GM12874 (cell line): ENCODE measurements at regions not wholly inside any gene's neighbourhood (a gene's known extent, or its start where the extent isn't known, plus 50 kb on each side); places are given as distances from the start of the nearest gene placed in this dataset.

ENCODE experiments used
- TF ChIP-seq, protein P1 (sequence below): IDR thresholded peaks from 2 replicates; pipeline ENCODE4 v1.5.1; 2011; ENCODE audit warnings: low read depth, mild to moderate bottlenecking, control low read depth, low read length, moderate library complexity; ENCODE audit not compliant: insufficient read depth

DNA sequence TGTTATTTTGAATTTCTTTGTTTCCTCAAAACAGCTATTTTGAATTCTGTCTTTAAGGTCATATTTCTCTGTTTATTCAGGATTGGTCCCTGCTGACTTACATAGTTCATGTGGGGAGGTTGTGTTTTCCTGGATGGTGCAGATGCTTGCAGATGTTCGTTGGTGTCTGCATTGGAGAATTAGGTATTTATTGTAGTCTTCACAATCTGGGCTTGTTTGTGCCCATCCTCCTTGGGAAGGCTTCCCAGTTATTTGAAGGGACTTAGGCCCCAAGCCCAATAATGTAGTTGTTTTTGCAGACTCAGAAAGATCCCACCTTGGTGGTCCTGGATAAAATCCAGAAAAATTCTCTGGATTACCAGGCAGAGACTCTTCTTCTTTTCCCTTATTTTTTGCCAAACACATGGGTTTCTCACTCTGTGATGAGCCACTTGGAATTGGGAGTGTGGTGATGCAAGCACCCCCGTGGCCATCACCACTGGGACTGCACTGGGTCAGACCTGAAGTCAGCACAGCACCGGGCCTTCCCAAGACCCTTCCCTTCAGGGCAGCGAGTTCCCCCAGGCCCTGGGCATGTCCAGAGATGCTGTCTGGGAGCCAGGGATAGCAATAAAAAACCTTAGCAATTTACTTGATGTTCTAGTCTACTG is 81.6 kb upstream of the EZR start:
- TF ChIP-seq, protein P1, sequence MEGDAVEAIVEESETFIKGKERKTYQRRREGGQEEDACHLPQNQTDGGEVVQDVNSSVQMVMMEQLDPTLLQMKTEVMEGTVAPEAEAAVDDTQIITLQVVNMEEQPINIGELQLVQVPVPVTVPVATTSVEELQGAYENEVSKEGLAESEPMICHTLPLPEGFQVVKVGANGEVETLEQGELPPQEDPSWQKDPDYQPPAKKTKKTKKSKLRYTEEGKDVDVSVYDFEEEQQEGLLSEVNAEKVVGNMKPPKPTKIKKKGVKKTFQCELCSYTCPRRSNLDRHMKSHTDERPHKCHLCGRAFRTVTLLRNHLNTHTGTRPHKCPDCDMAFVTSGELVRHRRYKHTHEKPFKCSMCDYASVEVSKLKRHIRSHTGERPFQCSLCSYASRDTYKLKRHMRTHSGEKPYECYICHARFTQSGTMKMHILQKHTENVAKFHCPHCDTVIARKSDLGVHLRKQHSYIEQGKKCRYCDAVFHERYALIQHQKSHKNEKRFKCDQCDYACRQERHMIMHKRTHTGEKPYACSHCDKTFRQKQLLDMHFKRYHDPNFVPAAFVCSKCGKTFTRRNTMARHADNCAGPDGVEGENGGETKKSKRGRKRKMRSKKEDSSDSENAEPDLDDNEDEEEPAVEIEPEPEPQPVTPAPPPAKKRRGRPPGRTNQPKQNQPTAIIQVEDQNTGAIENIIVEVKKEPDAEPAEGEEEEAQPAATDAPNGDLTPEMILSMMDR: no peak

DNA sequence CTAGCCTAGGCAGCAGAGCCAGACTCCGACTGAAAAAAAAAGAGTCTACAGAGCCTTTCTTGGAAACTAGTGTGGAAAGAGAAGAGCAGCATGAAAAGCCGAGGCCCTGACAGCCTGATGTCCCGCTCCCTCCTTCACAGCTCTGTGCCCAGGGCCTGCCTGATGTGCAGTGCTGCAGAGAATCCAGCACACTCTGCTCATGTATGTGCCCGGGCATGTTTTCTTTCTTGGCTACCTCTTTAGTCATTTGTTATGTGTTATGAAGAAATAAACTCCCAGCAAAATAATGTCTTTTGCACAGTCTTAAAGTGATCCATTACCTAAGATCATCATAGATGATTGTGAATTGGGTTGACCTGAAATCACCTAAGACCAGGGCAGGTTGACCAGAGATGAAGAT is 78.1 kb upstream of the EZR start:
- TF ChIP-seq, protein P1: no peak

DNA sequence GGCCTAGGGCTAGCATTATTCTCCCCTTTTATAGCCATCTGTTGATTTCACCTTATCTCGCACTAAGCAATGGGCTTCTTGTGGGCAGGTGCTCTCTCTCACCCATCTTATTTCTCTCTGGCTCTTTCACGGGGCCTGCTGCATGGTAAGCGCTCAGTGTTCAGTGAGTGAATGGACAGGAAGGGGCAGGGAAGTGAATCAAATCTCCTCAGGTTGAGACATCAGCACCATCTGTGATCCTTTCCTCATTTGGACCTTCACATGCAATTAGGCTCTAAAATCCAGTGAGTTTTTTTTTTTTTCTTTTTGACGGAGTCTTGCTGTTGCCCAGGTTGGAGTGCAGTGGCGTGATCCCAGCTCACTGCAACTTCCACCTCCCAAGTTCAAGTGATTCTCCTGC is 76.5 kb upstream of the EZR start:
- TF ChIP-seq, protein P1: no peak

DNA sequence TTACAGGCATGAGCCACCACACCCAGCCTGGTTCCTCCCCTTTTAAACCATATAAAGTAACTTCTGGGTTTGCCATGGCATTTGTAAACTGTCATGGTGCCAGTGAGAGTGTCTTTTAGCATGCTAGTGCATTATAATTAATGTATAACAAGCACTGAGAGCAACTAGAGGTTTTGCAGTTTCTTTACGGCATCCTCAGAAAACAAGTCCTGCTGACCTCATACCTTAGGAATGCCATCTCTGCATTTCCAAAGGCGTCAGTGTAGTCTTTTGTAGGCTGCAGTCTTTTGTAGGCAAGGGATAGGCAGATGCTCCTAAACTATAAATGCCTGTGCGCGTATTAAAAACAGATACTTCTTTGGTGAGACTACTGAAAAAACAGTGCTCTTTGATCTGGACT is 75.0 kb upstream of the EZR start:
- TF ChIP-seq, protein P1: no peak

DNA sequence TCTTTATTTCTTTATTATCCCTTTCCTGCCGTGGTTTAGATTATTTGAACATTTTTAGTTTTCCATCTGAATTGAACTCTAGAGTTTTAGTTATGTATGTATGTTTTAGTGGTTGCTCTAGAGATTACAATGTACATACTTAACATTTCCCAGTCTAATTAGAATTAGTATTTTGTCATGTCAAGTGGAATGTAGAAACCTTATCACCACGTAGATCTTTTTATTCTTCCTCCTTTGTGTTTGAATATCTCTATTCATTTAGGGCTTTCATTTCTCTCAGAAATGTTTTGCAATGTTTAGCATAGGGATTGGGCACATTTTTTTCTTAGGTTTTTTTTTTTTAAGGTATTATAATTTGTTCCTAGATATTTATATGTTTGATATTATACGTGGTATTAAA is 73.1 kb upstream of the EZR start:
- TF ChIP-seq, protein P1: no peak

DNA sequence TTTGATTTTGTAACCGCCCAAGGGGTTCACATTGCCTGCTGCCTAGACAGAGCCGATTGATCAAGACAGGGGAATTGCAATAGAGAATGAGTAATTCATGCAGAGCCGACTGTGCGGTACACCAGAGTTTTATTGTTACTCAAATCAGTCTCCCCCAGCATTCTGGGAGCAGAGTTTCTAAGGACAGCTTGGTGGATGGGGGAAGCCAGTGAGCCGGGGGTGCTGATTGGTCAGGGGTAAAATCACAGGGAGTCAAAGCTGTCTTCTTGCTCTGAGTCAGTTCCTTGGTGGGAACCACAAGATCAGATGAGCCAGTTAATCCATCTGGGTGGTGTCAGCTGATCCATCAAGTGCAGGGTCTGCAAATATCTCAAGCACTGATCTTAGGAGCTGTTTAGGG is 60.0 kb upstream of the EZR start:
- TF ChIP-seq, protein P1: no peak

DNA sequence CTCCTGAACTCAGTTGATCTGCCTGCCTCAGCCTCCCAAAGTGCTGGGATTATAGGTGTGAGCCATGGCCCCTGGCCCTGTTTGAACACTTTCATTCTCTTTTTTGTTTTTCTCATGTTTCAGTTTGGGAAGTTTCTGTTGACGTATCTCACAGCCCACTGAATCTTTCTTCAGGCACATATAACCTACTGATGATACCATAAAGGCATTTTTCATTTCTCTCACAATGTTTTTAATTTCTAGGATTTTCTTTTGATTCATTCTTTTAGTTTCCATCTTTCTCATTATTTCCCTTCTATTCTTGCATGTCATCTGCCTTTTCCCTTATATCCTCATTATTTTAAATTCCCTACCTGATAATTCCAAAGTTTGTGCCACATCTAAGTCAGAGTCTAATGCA is 58.5 kb upstream of the EZR start:
- TF ChIP-seq, protein P1: no peak
